GM12878 (cell line): ENCODE measurements at regions not wholly inside any gene's neighbourhood (a gene's known extent, or its start where the extent isn't known, plus 50 kb on each side); places are given as distances from the start of the nearest gene placed in this dataset.
"Not testable (repeated sequence)": the region's sequence is repeated elsewhere in the genome, so short reads cannot be mapped to it uniquely, and the experiment has no call there.

Source experiments
- CEBPB ChIP-seq, 2 experiments: fragments of 150-350 bp in 1 of 2; IDR thresholded peaks; 2 replicates each; pipeline ENCODE4 v1.6.1; 2012 to 2014; ENCODE audit warnings: low read depth in 2 of 2, low read length in 2 of 2, borderline replicate concordance in 1 of 2, inconsistent platforms in 1 of 2
- CTCF ChIP-seq, 3 experiments: IDR thresholded peaks in 2 of 3; conservative IDR thresholded peaks in 1 of 3; 2 replicates each; pipeline ENCODE4 v1.5.1; 2011; ENCODE audit warnings: low read depth in 3 of 3, low read length in 3 of 3, mild to moderate bottlenecking in 3 of 3, control low read depth in 2 of 3, moderate library complexity in 2 of 3, inconsistent platforms in 1 of 3, mixed read lengths in 1 of 3; ENCODE audit not compliant: control insufficient read depth in 2 of 3, insufficient read depth in 1 of 3; ENCODE audit errors: extremely low read depth in 1 of 3
- FOXM1 ChIP-seq: IDR thresholded peaks from 2 replicates; pipeline ENCODE4 v1.6.1; 2012; ENCODE audit warnings: low read depth, mild to moderate bottlenecking, inconsistent platforms, low read length, moderate library complexity
- MTA3 ChIP-seq: IDR thresholded peaks from 2 replicates; pipeline ENCODE4 v1.6.1; 2012; ENCODE audit warnings: low read length, inconsistent platforms, borderline replicate concordance
- POLR2A ChIP-seq: IDR thresholded peaks from 2 replicates; pipeline ENCODE4 v1.6.1; 2011; ENCODE audit warnings: low read depth, mild to moderate bottlenecking, low read length
- POLR2AphosphoS5 ChIP-seq: IDR thresholded peaks from 2 replicates; pipeline ENCODE4 v1.6.1; 2011; ENCODE audit warnings: mild to moderate bottlenecking, low read length, inconsistent platforms
- YBX1 ChIP-seq: fragments of 450-650 bp; IDR thresholded peaks from 2 replicates; pipeline ENCODE4 v1.6.1; 2016; ENCODE audit warnings: antibody characterized with exemption
- ZNF207 ChIP-seq: fragments of 450-650 bp; IDR thresholded peaks from 2 replicates; pipeline ENCODE4 v1.6.1; 2014; ENCODE audit warnings: antibody characterized with exemption, mild to moderate bottlenecking, borderline replicate concordance
- ZNF592 ChIP-seq: fragments of 450-650 bp; IDR thresholded peaks from 2 replicates; pipeline ENCODE4 v1.6.1; 2017; ENCODE audit warnings: mild to moderate bottlenecking, moderate library complexity

GRCh38 chr1:146536028-146536427 lies 307.2 kb upstream of the NOTCH2NLA start:
- not testable (repeated sequence) for TF ChIP-seq MTA3; CTCF (IDR thresholded peaks at IDR 0.05 in 2 of 3, conservative IDR thresholded peaks at IDR 0.05 in 1 of 3; ENCODE audit: control insufficient read depth in 2 of 3, extremely low read depth in 1 of 3, insufficient read depth in 1 of 3, low read depth in 3 of 3, low read length in 3 of 3); POLR2AphosphoS5; POLR2A; FOXM1; YBX1; ZNF207; CEBPB (IDR thresholded peaks at IDR 0.05; ENCODE audit: borderline replicate concordance in 1 of 2, low read depth in 2 of 2, low read length in 2 of 2); ZNF592
